NT2/D1 (cell line): ENCODE measurements at regions not wholly inside any gene's neighbourhood (a gene's known extent, or its start where the extent isn't known, plus 50 kb on each side); places are given as distances from the start of the nearest gene placed in this dataset.

ENCODE experiments used
- SUZ12 ChIP-seq: IDR thresholded peaks from 2 replicates; pipeline ENCODE4 v1.6.1; 2011; ENCODE audit not compliant: insufficient read length, insufficient read depth; ENCODE audit errors: extremely low read depth
- YY1 ChIP-seq: IDR thresholded peaks from 2 replicates; pipeline ENCODE4 v1.6.1; 2011; ENCODE audit not compliant: insufficient read length, insufficient read depth
- ZNF274 ChIP-seq: IDR thresholded peaks from 2 replicates; pipeline ENCODE4 v1.6.1; 2011; ENCODE audit warnings: mild to moderate bottlenecking, low read depth, low read length

GRCh38 chr3:116767726-116768125 is 58.1 kb downstream of the TUSC7 start:
- TF ChIP-seq YY1 (no peak), SUZ12 (no peak), ZNF274 (no peak)
